HEK293 (cell line): ENCODE measurements at regions not wholly inside any gene's neighbourhood (a gene's known extent, or its start where the extent isn't known, plus 50 kb on each side); places are given as distances from the start of the nearest gene placed in this dataset.

Source experiments
- CTCF ChIA-PET: fragments of 350-600 bp; formaldehyde crosslinking; extraction: SDS; loops from one replicate; lab custom pipeline; 2021; ENCODE audit warnings: antibody characterized with exemption; lab: Yijun Ruan, JAX
- POLR2A ChIA-PET: fragments of 300-600 bp; formaldehyde crosslinking; extraction: SDS; loops from one replicate; lab custom pipeline; 2020; ENCODE audit warnings: antibody characterized with exemption, inconsistent platforms; lab: Yijun Ruan, JAX
- H3K27ac ChIP-seq: fragments of 200-500 bp; sonication (Bioruptor generic); 2 replicates; pipeline ENCODE4 v1.5.1; 2014; ENCODE audit warnings: low read depth, low read length, control low read depth, inconsistent platforms; ENCODE audit errors: extremely low read depth
- H3K36me3 ChIP-seq, 2 experiments: fragments of 200-500 bp in 1 of 2; sonication (Bioruptor generic) in 1 of 2; 1 replicate in 1 of 2; 2 replicates in 1 of 2; pipeline ENCODE4 v1.5.1; 2014 to 2017; ENCODE audit warnings: inconsistent platforms in 2 of 2, low read length in 2 of 2; ENCODE audit not compliant: control insufficient read depth in 2 of 2, insufficient read depth in 1 of 2
- H3K4me1 ChIP-seq: fragments of 200-500 bp; sonication (Bioruptor generic); 2 replicates; pipeline ENCODE4 v1.5.1; 2014; ENCODE audit warnings: mild to moderate bottlenecking, low read length, inconsistent platforms; ENCODE audit not compliant: control insufficient read depth, insufficient read depth
- H3K4me3 ChIP-seq: 2 replicates; pipeline ENCODE4 v1.5.1; 2011; ENCODE audit warnings: low read depth, mild to moderate bottlenecking, control low read depth, low read length, moderate library complexity
- H3K9me3 ChIP-seq: fragments of 200-500 bp; sonication (Bioruptor generic); 2 replicates; pipeline ENCODE4 v1.5.1; 2014; ENCODE audit warnings: low read depth, low read length, inconsistent platforms; ENCODE audit not compliant: control insufficient read depth, insufficient read depth
- BCL11B ChIP-seq: fragments of 450-650 bp; formaldehyde crosslinking; IDR thresholded peaks from 2 replicates; pipeline ENCODE4 v1.5.1; 2016; ENCODE audit warnings: low read depth, missing biosample characterization, missing genetic modification characterization
- HOXA7 ChIP-seq: sonication (generic); formaldehyde crosslinking; IDR thresholded peaks from 2 replicates; pipeline ENCODE4 v1.8.1; 2022; ENCODE audit warnings: missing genetic modification reagents, borderline replicate concordance
- PRDM10 ChIP-seq: fragments of 450-650 bp; formaldehyde crosslinking; IDR thresholded peaks from 2 replicates; pipeline ENCODE4 v1.5.1; 2016; ENCODE audit warnings: missing biosample characterization, missing genetic modification characterization
- TSHZ1 ChIP-seq: fragments of 450-650 bp; formaldehyde crosslinking; IDR thresholded peaks from 2 replicates; pipeline ENCODE4 v1.5.1; 2016; ENCODE audit warnings: missing biosample characterization, missing genetic modification characterization, borderline replicate concordance
- WT1 ChIP-seq: fragments of 450-650 bp; formaldehyde crosslinking; IDR thresholded peaks from 2 replicates; pipeline ENCODE4 v1.5.1; 2016; ENCODE audit warnings: missing biosample characterization, missing genetic modification characterization
- ZEB2 ChIP-seq: fragments of 450-650 bp; formaldehyde crosslinking; IDR thresholded peaks from 2 replicates; pipeline ENCODE4 v1.5.1; 2016; ENCODE audit warnings: missing biosample characterization, missing genetic modification characterization
- ZFHX2 ChIP-seq: fragments of 450-650 bp; formaldehyde crosslinking; conservative IDR thresholded peaks from 2 replicates; pipeline ENCODE4 v1.5.1; 2016; ENCODE audit warnings: missing biosample characterization, missing genetic modification characterization
- ZNF223 ChIP-seq: fragments of 450-650 bp; formaldehyde crosslinking; IDR thresholded peaks from 2 replicates; pipeline ENCODE4 v1.5.1; 2016; ENCODE audit warnings: missing biosample characterization, missing genetic modification characterization
- ZNF24 ChIP-seq: fragments of 450-650 bp; formaldehyde crosslinking; IDR thresholded peaks from 2 replicates; pipeline ENCODE4 v1.5.1; 2016; ENCODE audit warnings: missing biosample characterization, missing genetic modification characterization
- ZNF324 ChIP-seq: fragments of 450-650 bp; formaldehyde crosslinking; IDR thresholded peaks from 2 replicates; pipeline ENCODE4 v1.5.1; 2016; ENCODE audit warnings: missing biosample characterization, missing genetic modification characterization
- ZNF335 ChIP-seq: fragments of 450-650 bp; formaldehyde crosslinking; conservative IDR thresholded peaks from 2 replicates; pipeline ENCODE4 v1.5.1; 2016; ENCODE audit warnings: missing biosample characterization, missing genetic modification characterization
- ZNF398 ChIP-seq: fragments of 450-650 bp; formaldehyde crosslinking; IDR thresholded peaks from 2 replicates; pipeline ENCODE4 v1.5.1; 2017; ENCODE audit warnings: missing biosample characterization, missing genetic modification characterization
- ZNF449 ChIP-seq: fragments of 450-650 bp; formaldehyde crosslinking; IDR thresholded peaks from 2 replicates; pipeline ENCODE4 v1.5.1; 2017; ENCODE audit warnings: missing biosample characterization, mild to moderate bottlenecking, missing genetic modification characterization, moderate library complexity
- ZNF843 ChIP-seq: fragments of 450-650 bp; formaldehyde crosslinking; IDR thresholded peaks from 2 replicates; pipeline ENCODE4 v1.5.1; 2016; ENCODE audit warnings: missing biosample characterization, missing genetic modification characterization
- ZSCAN18 ChIP-seq: fragments of 450-650 bp; formaldehyde crosslinking; IDR thresholded peaks from 2 replicates; pipeline ENCODE4 v1.5.1; 2016; ENCODE audit warnings: missing biosample characterization, missing genetic modification characterization
- ZXDB ChIP-seq: fragments of 450-650 bp; formaldehyde crosslinking; IDR thresholded peaks from 2 replicates; pipeline ENCODE4 v1.5.1; 2016; ENCODE audit warnings: missing biosample characterization, missing genetic modification characterization

- TF ChIP-seq ZXDB (tag by site-specific recombination) (peak; percentile 54), ZEB2 (tag by site-specific recombination) (peak; percentile 56; the same call in 1 of the 2 replicates), ZNF223 (tag by site-specific recombination) (no peak), BCL11B (tag by site-specific recombination) (no peak)
- TF ChIP-seq, all 188 proteins: peak for 31
Measured at GRCh38 chr20:53738039-53738944, 144.7 kb upstream of the ZNF217 start (continued).

- Histone ChIP-seq H3K36me3 (no peaks in the 10 kb centered on the region), H3K4me3 (no peak overlapping the region), H3K9me3 (no peaks in the 10 kb centered on the region), H3K4me1 (peaks cover 16% of the 10 kb centered on the region), H3K27ac (no peak overlapping the region; the same call in 1 of the 2 replicates)
- CTCF ChIA-PET = interaction anchor here (0.6 to 1.2 kb wide), 3 partner anchors 99 to 159 kb away, joined by 3 to 6 read pairs (median 3); no protein-coding TSS in a partner anchor
- POLR2A ChIA-PET = interaction anchor here (1.8 kb wide), 1 partner anchor 115 kb away, joined by 7 read pairs; no protein-coding TSS in a partner anchor
- TF ChIP-seq ZNF843 (tag by site-specific recombination) (no peak), ZNF398 (tag by site-specific recombination) (peak; percentile 42; the same call in 1 of the 2 replicates), PRDM10 (tag by site-specific recombination) (peak; percentile 71; the same call in 1 of the 2 replicates), ZFHX2 (no peak), ZSCAN18 (tag by site-specific recombination) (no peak), BCL11B (tag by site-specific recombination) (no peak), ZNF335 (tag by site-specific recombination) (peak; percentile 50), WT1 (tag by site-specific recombination) (peak; percentile 90)
Measured at GRCh38 chr20:53737396-53738038, 143.9 kb upstream of the ZNF217 start.

GRCh38 chr20:53736757-53737395, 143.2 kb upstream of the ZNF217 start:
- Histone ChIP-seq H3K27ac (no peak overlapping the region), H3K4me3 (no peak overlapping the region), H3K4me1 (peaks cover 16% of the 10 kb centered on the region), H3K36me3 (no peaks in the 10 kb centered on the region), H3K9me3 (no peaks in the 10 kb centered on the region)
- POLR2A ChIA-PET = interaction anchor here (1.8 kb wide), 1 partner anchor 114 kb away, joined by 7 read pairs; no protein-coding TSS in a partner anchor
- CTCF ChIA-PET = interaction anchor here (0.6 to 1.2 kb wide), 6 partner anchors 49 to 192 kb away, joined by 3 to 6 read pairs (median 3); no protein-coding TSS in a partner anchor
- TF ChIP-seq TSHZ1 (tag by site-specific recombination) (no peak), HOXA7 (no peak), ZNF335 (tag by site-specific recombination) (peak; percentile 38; the same call in 1 of the 2 replicates), ZNF324 (0 out of 2 replicates have a peak, but pooled peaks have one; percentile 42), ZNF24 (tag by site-specific recombination) (0 out of 2 replicates have a peak, but pooled peaks have one; percentile 18), ZNF449 (tag by site-specific recombination) (no peak)
